GM12878 (cell line): ENCODE measurements at regions not wholly inside any gene's neighbourhood (a gene's known extent, or its start where the extent isn't known, plus 50 kb on each side); places are given as distances from the start of the nearest gene placed in this dataset.

ENCODE experiments used
- ATAC-seq: fragments of 200-7000 bp; cut with Tn5 transposase; 3 replicates; pipeline ENCODE4 v1.9.1; 2020; ENCODE audit warnings: mild to moderate bottlenecking, moderate library complexity
- BruUV-seq: library from RNA; stranded (reverse); fragments of 400-500 nt; replicated peaks from 2 replicates; lab custom pipeline; 2021; lab: Mats Ljungman, UMichigan
- CTCF ChIA-PET: fragments of 300-600 bp; sonication (Branson Sonifier 250); formaldehyde crosslinking; extraction: SDS; loops from one replicate; lab custom pipeline; 2021; ENCODE audit warnings: inconsistent platforms; lab: Yijun Ruan, JAX
- POLR2A ChIA-PET: fragments of 350-600 bp; formaldehyde crosslinking; extraction: SDS; loops from one replicate; lab custom pipeline; 2021; ENCODE audit warnings: inconsistent platforms; lab: Charles Lee
- RAD21 ChIA-PET: fragments of 300-600 bp; sonication (Branson Sonifier 250); formaldehyde crosslinking; loops from one replicate; lab custom pipeline; 2023; ENCODE audit warnings: antibody characterized with exemption; ENCODE audit not compliant: unreplicated experiment; lab: Charles Lee
- SMC1A ChIA-PET: fragments of 300-600 bp; sonication (Branson Sonifier 250); formaldehyde crosslinking; loops from one replicate; lab custom pipeline; 2023; ENCODE audit not compliant: unreplicated experiment, uncharacterized antibody; lab: Charles Lee
- DNase-seq: peaks from one replicate; pipeline ENCODE4 v3.0.0-alpha.2; 2011; ENCODE audit warnings: low read depth, low spot score
- FAIRE-seq: peaks from 3 replicates; lab custom pipeline; 2011; peaks lifted over from hg19 to GRCh38; lab: Jason Lieb, UNC
- H2AFZ ChIP-seq: 2 replicates; pipeline ENCODE4 v1.6.0; 2011; ENCODE audit warnings: low read depth, low read length, control low read depth; ENCODE audit not compliant: control insufficient read depth
- H3K27ac ChIP-seq: 2 replicates; pipeline ENCODE4 v1.5.1; 2011; ENCODE audit warnings: control low read depth; ENCODE audit not compliant: control insufficient read depth, insufficient read depth
- H3K27me3 ChIP-seq, 2 experiments: replicated peaks in 1 of 2; 2 replicates each; pipeline versions ENCODE4 v1.6.0 to v1.6.1; 2011; ENCODE audit warnings: low read length in 1 of 2; ENCODE audit not compliant: control insufficient read depth in 2 of 2, insufficient read depth in 2 of 2
- H3K36me3 ChIP-seq, 2 experiments: 2 replicates each; pipeline ENCODE4 v1.5.1; 2011; ENCODE audit warnings: low read length in 1 of 2; ENCODE audit not compliant: control insufficient read depth in 2 of 2, insufficient read depth in 2 of 2
- H3K4me1 ChIP-seq: 2 replicates; pipeline ENCODE4 v1.6.1; 2011; ENCODE audit warnings: mild to moderate bottlenecking, low read length, moderate library complexity, mixed read lengths; ENCODE audit not compliant: control insufficient read depth, insufficient read depth
- H3K4me2 ChIP-seq: 2 replicates; pipeline ENCODE4 v1.6.0; 2011; ENCODE audit warnings: control low read depth; ENCODE audit not compliant: control insufficient read depth, insufficient read depth
- H3K4me3 ChIP-seq: fragments of 200-600 bp; sonication (generic); 2 replicates; pipeline ENCODE4 v1.5.1; 2016
- H3K79me2 ChIP-seq: 2 replicates; pipeline ENCODE4 v1.6.0; 2011; ENCODE audit warnings: low read length; ENCODE audit not compliant: control insufficient read depth, insufficient read depth
- H3K9ac ChIP-seq: 2 replicates; pipeline ENCODE4 v1.8.0; 2011; ENCODE audit warnings: low read length, control low read depth, mixed read lengths; ENCODE audit not compliant: control insufficient read depth, insufficient read depth
- H3K9me3 ChIP-seq: replicated peaks from 3 replicates; pipeline ENCODE4 v1.5.1; 2011; ENCODE audit warnings: mild to moderate bottlenecking, low read length; ENCODE audit not compliant: control insufficient read depth, insufficient read depth
- H4K20me1 ChIP-seq: 2 replicates; pipeline ENCODE4 v1.6.0; 2011; ENCODE audit not compliant: control insufficient read depth, insufficient read depth
- BMI1 ChIP-seq: fragments of 450-650 bp; IDR thresholded peaks from 2 replicates; pipeline ENCODE4 v1.6.1; 2016; ENCODE audit warnings: mild to moderate bottlenecking, moderate library complexity, borderline replicate concordance
- EGR1 ChIP-seq, 2 experiments: IDR thresholded peaks; 1 replicate in 1 of 2; 2 replicates in 1 of 2; pipeline ENCODE4 v1.6.1; 2011 to 2012; ENCODE audit warnings: low read depth in 2 of 2, low read length in 2 of 2, borderline replicate concordance in 1 of 2, mild to moderate bottlenecking in 1 of 2, moderate library complexity in 1 of 2
- EZH2 ChIP-seq: IDR thresholded peaks from 2 replicates; pipeline ENCODE4 v1.6.1; 2012; ENCODE audit warnings: low read depth, mild to moderate bottlenecking, control low read depth, inconsistent platforms, low read length, borderline replicate concordance; ENCODE audit not compliant: control insufficient read depth
- GABPA ChIP-seq: IDR thresholded peaks from 2 replicates; pipeline ENCODE4 v1.6.1; 2014; ENCODE audit warnings: antibody characterized with exemption, low read depth, mild to moderate bottlenecking, inconsistent platforms
- IRF5 ChIP-seq: fragments of 450-650 bp; IDR thresholded peaks from 2 replicates; pipeline ENCODE4 v1.6.1; 2017; ENCODE audit warnings: borderline replicate concordance
- MEF2B ChIP-seq: fragments of 450-650 bp; IDR thresholded peaks from 2 replicates; pipeline ENCODE4 v1.6.1; 2018; ENCODE audit warnings: mild to moderate bottlenecking, moderate library complexity; ENCODE audit not compliant: partially characterized antibody, poor library complexity, severe bottlenecking
- MXI1 ChIP-seq: fragments of 150-350 bp; IDR thresholded peaks from 2 replicates; pipeline ENCODE4 v1.6.1; 2011; ENCODE audit warnings: low read depth, mild to moderate bottlenecking, inconsistent platforms, low read length, improper control_type of control experiment
- PAX8 ChIP-seq: fragments of 450-650 bp; IDR thresholded peaks from 2 replicates; pipeline ENCODE4 v1.6.1; 2017; ENCODE audit warnings: mild to moderate bottlenecking, moderate library complexity
- POLR2A ChIP-seq: IDR thresholded peaks from 2 replicates; pipeline ENCODE4 v1.6.1; 2011; ENCODE audit warnings: low read depth, mild to moderate bottlenecking, low read length
- RELA ChIP-seq: fragments of 450-650 bp; IDR thresholded peaks from 2 replicates; pipeline ENCODE4 v1.8.0; 2014; ENCODE audit warnings: borderline replicate concordance; ENCODE audit not compliant: partially characterized antibody
- SIN3A ChIP-seq: IDR thresholded peaks from 2 replicates; pipeline ENCODE4 v1.6.1; 2012; ENCODE audit warnings: low read depth, low read length, improper control_type of control experiment
- TBL1XR1 ChIP-seq: IDR thresholded peaks from 2 replicates; pipeline ENCODE4 v1.6.1; 2012; ENCODE audit warnings: low read depth, low read length, improper control_type of control experiment
- TCF7 ChIP-seq: IDR thresholded peaks from 2 replicates; pipeline ENCODE4 v1.6.1; 2014; ENCODE audit warnings: antibody characterized with exemption, borderline replicate concordance
- ZSCAN29 ChIP-seq: fragments of 450-650 bp; IDR thresholded peaks from 2 replicates; pipeline ENCODE4 v1.6.1; 2017; ENCODE audit warnings: mild to moderate bottlenecking, moderate library complexity
- WGBS: methylation state at CpG from one replicate; pipeline ENCODE4 v1.1.6; 2016; ENCODE audit warnings: low lambda C conversion rate; ENCODE audit not compliant: insufficient replicate concordance, insufficient coverage; ENCODE audit errors: missing lambda C conversion rate; 5-methylcytosine and 5-hydroxymethylcytosine counted together
- in situ Hi-C: fragments of 300-500 bp; cut with MboI; formaldehyde crosslinking; loops from 9 replicates; pipeline ENCODE4 v1.14.3; 2018; ENCODE audit warnings: mixed read lengths
- intact Hi-C: fragments of 100-400 bp; cut with micrococcal nuclease; formaldehyde crosslinking; loops from one replicate; pipeline ENCODE4 v1.14.2; 2022; ENCODE audit not compliant: unreplicated experiment

- Histone ChIP-seq H4K20me1 (no peaks in the 10 kb centered on the region), H3K27me3 (no peaks in the 10 kb centered on the region; a peak in 1 of 4 replicates), H3K4me1 (no peaks in the 10 kb centered on the region), H3K4me2 (no peak overlapping the region), H3K9ac (no peak overlapping the region), H2AFZ (no peak overlapping the region), H3K9me3 (no peaks in the 10 kb centered on the region), H3K4me3 (no peak overlapping the region), H3K36me3 (no peaks in the 10 kb centered on the region), H3K27ac (no peak overlapping the region), H3K79me2 (no peaks in the 10 kb centered on the region)
- intact Hi-C loops (no loop called here), in situ Hi-C loops (no loop called here)
- ChIA-PET POLR2A (no interaction called here), RAD21 (no interaction called here), CTCF (no interaction called here), SMC1A (no interaction called here)
- 48% methylated on average over 3 of the region's 3 CpGs for WGBS
- BruUV-seq = no TSS peak
- DNase-seq (no peak), ATAC-seq (no peak), FAIRE-seq (no peak)
- TF ChIP-seq MEF2B = no peak
- no peak for TF ChIP-seq SIN3A
- TF ChIP-seq MXI1 = no peak
- no peak for TF ChIP-seq IRF5
- no peak for TF ChIP-seq EGR1 (IDR thresholded peaks at IDR 0.05; ENCODE audit: borderline replicate concordance in 1 of 2, low read depth in 2 of 2, low read length in 2 of 2)
- no peak for TF ChIP-seq POLR2A
- no peak for TF ChIP-seq RELA
- no peak for TF ChIP-seq TCF7
- TF ChIP-seq EZH2 = no peak
- no peak for TF ChIP-seq BMI1
- no peak for TF ChIP-seq TBL1XR1
- no peak for TF ChIP-seq ZSCAN29
- TF ChIP-seq PAX8 = no peak
- TF ChIP-seq GABPA = no peak
These were observed 233.7 kb upstream of the TARS1 start for GRCh38 chr5:33206962-33207506.
